WTC11 (cell line): ENCODE measurements at regions not wholly inside any gene's neighbourhood (a gene's known extent, or its start where the extent isn't known, plus 50 kb on each side); places are given as distances from the start of the nearest gene placed in this dataset.

Source experiments
- ATAC-seq: fragments of 200-7000 bp; cut with Tn5 transposase; 2 replicates; pipeline ENCODE4 v1.10.0; 2021; ENCODE audit warnings: mild to moderate bottlenecking, moderate library complexity
- CTCF ChIA-PET: fragments of 300-600 bp; sonication (Branson Sonifier 250); formaldehyde crosslinking; loops from one replicate; lab custom pipeline; 2021; ENCODE audit warnings: antibody characterized with exemption; lab: Charles Lee
- POLR2A ChIA-PET: fragments of 350-600 bp; sonication (Branson Sonifier 250); formaldehyde crosslinking; loops from one replicate; lab custom pipeline; 2021; ENCODE audit warnings: antibody characterized with exemption; lab: Charles Lee
- DNase-seq: peaks from one replicate; pipeline ENCODE4 v3.0.0; 2021; ENCODE audit warnings: low spot score
- H3K27ac Mint-ChIP-seq: 2 replicates; pipeline ENCODE4 v1.8.0; 2021; ENCODE audit warnings: mixed read lengths
- H3K27me3 Mint-ChIP-seq: 2 replicates; pipeline ENCODE4 v1.8.0; 2021; ENCODE audit warnings: low read depth, mild to moderate bottlenecking, moderate library complexity, mixed read lengths
- H3K36me3 Mint-ChIP-seq: 2 replicates; pipeline ENCODE4 v1.8.0; 2021; ENCODE audit warnings: mixed read lengths
- H3K4me1 Mint-ChIP-seq: 2 replicates; pipeline ENCODE4 v1.8.0; 2022; ENCODE audit warnings: mixed read lengths
- H3K4me3 Mint-ChIP-seq: 2 replicates; pipeline ENCODE4 v1.8.0; 2021; ENCODE audit warnings: mild to moderate bottlenecking, moderate library complexity, mixed read lengths
- H3K9me3 Mint-ChIP-seq: 2 replicates; pipeline ENCODE4 v1.8.0; 2021; ENCODE audit warnings: mixed read lengths
- ATF1 ChIP-seq: sonication (generic); formaldehyde crosslinking; IDR thresholded peaks from 2 replicates; pipeline ENCODE4 v1.8.1; 2023; ENCODE audit warnings: mild to moderate bottlenecking, moderate library complexity, missing genetic modification reagents
- ATF2 ChIP-seq: sonication (generic); formaldehyde crosslinking; IDR thresholded peaks from 2 replicates; pipeline ENCODE4 v1.8.1; 2022; ENCODE audit warnings: low read depth, missing genetic modification reagents, borderline replicate concordance
- CDX4 ChIP-seq: fragments of 250-450 bp; sonication (Bioruptor Pico); IDR thresholded peaks from 2 replicates; pipeline ENCODE4 v1.9.0; 2021; ENCODE audit warnings: moderate library complexity, mild to moderate bottlenecking, inconsistent platforms, borderline replicate concordance
- ELF4 ChIP-seq: sonication (generic); formaldehyde crosslinking; IDR thresholded peaks from 2 replicates; pipeline ENCODE4 v1.8.1; 2022; ENCODE audit warnings: low read depth, mild to moderate bottlenecking, moderate library complexity, missing genetic modification reagents
- EMX1 ChIP-seq: fragments of 250-450 bp; sonication (Bioruptor Pico); IDR thresholded peaks from 2 replicates; pipeline ENCODE4 v1.8.0; 2021; ENCODE audit warnings: mild to moderate bottlenecking
- FOXP4 ChIP-seq: sonication (generic); formaldehyde crosslinking; IDR thresholded peaks from 2 replicates; pipeline ENCODE4 v1.8.0; 2022; ENCODE audit warnings: mild to moderate bottlenecking, missing genetic modification reagents
- JAZF1 ChIP-seq: fragments of 250-450 bp; sonication (Bioruptor Pico); IDR thresholded peaks from 2 replicates; pipeline ENCODE4 v1.9.0; 2021; ENCODE audit warnings: moderate library complexity, mild to moderate bottlenecking, inconsistent platforms
- JUN ChIP-seq: sonication (generic); formaldehyde crosslinking; IDR thresholded peaks from 2 replicates; pipeline ENCODE4 v1.8.0; 2023; ENCODE audit warnings: mild to moderate bottlenecking, missing genetic modification reagents
- MAX ChIP-seq: sonication (generic); formaldehyde crosslinking; IDR thresholded peaks from 2 replicates; pipeline ENCODE4 v1.8.0; 2022; ENCODE audit warnings: mild to moderate bottlenecking, missing genetic modification reagents
- NR2C2 ChIP-seq: sonication (generic); formaldehyde crosslinking; IDR thresholded peaks from 2 replicates; pipeline ENCODE4 v1.8.0; 2022; ENCODE audit warnings: mild to moderate bottlenecking, missing genetic modification reagents
- PREB ChIP-seq: sonication (generic); formaldehyde crosslinking; IDR thresholded peaks from 2 replicates; pipeline ENCODE4 v1.8.1; 2022; ENCODE audit warnings: mild to moderate bottlenecking, missing genetic modification reagents, moderate library complexity, borderline replicate concordance
- SOX15 ChIP-seq: fragments of 250-450 bp; sonication (Bioruptor Pico); IDR thresholded peaks from 2 replicates; pipeline ENCODE4 v1.9.0; 2021; ENCODE audit warnings: mild to moderate bottlenecking
- SP1 ChIP-seq: sonication (generic); formaldehyde crosslinking; conservative IDR thresholded peaks from 2 replicates; pipeline ENCODE4 v1.8.1; 2022; ENCODE audit warnings: missing genetic modification reagents
- TP53 ChIP-seq: sonication (generic); formaldehyde crosslinking; IDR thresholded peaks from 2 replicates; pipeline ENCODE4 v1.8.1; 2023; ENCODE audit warnings: mild to moderate bottlenecking, missing genetic modification reagents
- ZBTB21 ChIP-seq: sonication (generic); formaldehyde crosslinking; IDR thresholded peaks from 2 replicates; pipeline ENCODE4 v1.8.1; 2023; ENCODE audit warnings: mild to moderate bottlenecking, missing genetic modification reagents, borderline replicate concordance
- ZBTB43 ChIP-seq: sonication (generic); formaldehyde crosslinking; IDR thresholded peaks from 2 replicates; pipeline ENCODE4 v1.8.1; 2023; ENCODE audit warnings: mild to moderate bottlenecking, missing genetic modification reagents
- ZMAT4 ChIP-seq: fragments of 250-450 bp; sonication (Bioruptor Pico); IDR thresholded peaks from 2 replicates; pipeline ENCODE4 v1.9.0; 2021; ENCODE audit warnings: mild to moderate bottlenecking
- ZNF219 ChIP-seq: sonication (generic); formaldehyde crosslinking; IDR thresholded peaks from 2 replicates; pipeline ENCODE4 v1.8.0; 2023; ENCODE audit warnings: missing genetic modification reagents, mild to moderate bottlenecking, borderline replicate concordance
- ZNF232 ChIP-seq: sonication (generic); formaldehyde crosslinking; IDR thresholded peaks from 2 replicates; pipeline ENCODE4 v1.8.0; 2022; ENCODE audit warnings: mild to moderate bottlenecking, missing genetic modification reagents
- ZNF263 ChIP-seq: sonication (generic); formaldehyde crosslinking; IDR thresholded peaks from 2 replicates; pipeline ENCODE4 v1.8.1; 2022; ENCODE audit warnings: low read depth, mild to moderate bottlenecking, moderate library complexity, missing genetic modification reagents
- ZNF396 ChIP-seq: fragments of 250-450 bp; sonication (Bioruptor Pico); IDR thresholded peaks from 2 replicates; pipeline ENCODE4 v1.8.0; 2021; ENCODE audit warnings: mild to moderate bottlenecking, moderate library complexity, borderline replicate concordance
- ZNF512 ChIP-seq: sonication (generic); formaldehyde crosslinking; IDR thresholded peaks from 2 replicates; pipeline ENCODE4 v1.8.1; 2022; ENCODE audit warnings: missing genetic modification reagents, borderline replicate concordance
- ZSCAN18 ChIP-seq: fragments of 250-450 bp; sonication (Bioruptor Pico); IDR thresholded peaks from 2 replicates; pipeline ENCODE4 v2.1.2; 2022; ENCODE audit warnings: mild to moderate bottlenecking, moderate library complexity

- POLR2A ChIA-PET = no interaction called here
- H3K36me3 Mint-ChIP-seq = no peaks in the 10 kb centered on the region
- no peaks in the 10 kb centered on the region for H3K27me3 Mint-ChIP-seq
- no peak overlapping the region for H3K27ac Mint-ChIP-seq
- H3K4me3 Mint-ChIP-seq = no peak overlapping the region
- ATAC-seq (no peak), DNase-seq (no peak)
- CTCF ChIA-PET = no interaction called here
- TF ChIP-seq EMX1 (CRISPR knock-in tag) (no peak), ZNF232 (CRISPR knock-in tag) (no peak), FOXP4 (CRISPR knock-in tag) (no peak), ELF4 (CRISPR knock-in tag) (no peak), TP53 (CRISPR knock-in tag) (no peak), MAX (CRISPR knock-in tag) (no peak), ZNF512 (CRISPR knock-in tag) (no peak), ZNF263 (CRISPR knock-in tag) (no peak), ATF2 (CRISPR knock-in tag) (no peak), SP1 (CRISPR knock-in tag) (no peak), PREB (no peak), NR2C2 (CRISPR knock-in tag) (no peak), ATF1 (CRISPR knock-in tag) (no peak), ZNF396 (no peak), JUN (CRISPR knock-in tag) (no peak), JAZF1 (CRISPR knock-in tag) (no peak), ZBTB43 (no peak), ZMAT4 (CRISPR knock-in tag) (no peak), ZBTB21 (CRISPR knock-in tag) (no peak)
- peaks cover under 1% of the 10 kb centered on the region for H3K9me3 Mint-ChIP-seq
- peaks cover 13% of the 10 kb centered on the region for H3K4me1 Mint-ChIP-seq
Measured at GRCh38 chr12:33581613-33582122, 142.0 kb upstream of the SYT10 start.

GRCh38 chr12:33586576-33586975, 147.0 kb upstream of the SYT10 start:
- no peak for ATAC-seq
- Mint-ChIP-seq H3K9me3 (no peaks in the 10 kb centered on the region), H3K36me3 (no peaks in the 10 kb centered on the region), H3K4me3 (no peak overlapping the region), H3K4me1 (peaks cover 44% of the 10 kb centered on the region), H3K27me3 (no peaks in the 10 kb centered on the region), H3K27ac (no peak overlapping the region)
- DNase-seq = no peak
- POLR2A ChIA-PET = no interaction called here
- CTCF ChIA-PET = no interaction called here
- TF ChIP-seq ZSCAN18 (CRISPR knock-in tag) (no peak), ZNF219 (no peak), ATF2 (CRISPR knock-in tag) (no peak), CDX4 (CRISPR knock-in tag) (no peak), SOX15 (CRISPR knock-in tag) (no peak)
